Sigmoid colon (tissue), 6 donors: ENCODE measurements at regions not wholly inside any gene's neighbourhood (a gene's known extent, or its start where the extent isn't known, plus 50 kb on each side); places are given as distances from the start of the nearest gene placed in this dataset.

Experiments used
- DNase-seq: peaks from one replicate; pipeline ENCODE4 v3.0.0-alpha.2; 2019
- H3K27ac ChIP-seq, 4 donors: fragments of 200-600 bp; sonication (generic); one replicate each; pipeline ENCODE4 v1.5.1; 2016 to 2019; ENCODE audit warnings: mild to moderate bottlenecking in 1 of 4
- H3K27me3 ChIP-seq, 3 donors: fragments of 200-600 bp; sonication (generic); one replicate each; pipeline ENCODE4 v1.5.1; 2019; ENCODE audit warnings: mild to moderate bottlenecking in 1 of 3
- H3K36me3 ChIP-seq, 4 donors: fragments of 200-600 bp; sonication (generic); one replicate each; pipeline ENCODE4 v1.5.1; 2016 to 2019
- H3K4me1 ChIP-seq, 4 donors: fragments of 200-600 bp; sonication (generic); one replicate each; pipeline ENCODE4 v1.5.1; 2017 to 2019
- H3K4me3 ChIP-seq, 4 donors: fragments of 200-600 bp; sonication (generic); one replicate each; pipeline ENCODE4 v1.5.1; 2017 to 2019; ENCODE audit warnings: mild to moderate bottlenecking in 2 of 4, moderate library complexity in 1 of 4
- H3K9me3 ChIP-seq, 4 donors: fragments of 200-600 bp in 3 of 4; sonication (generic) in 3 of 4; one replicate each; pipeline versions ENCODE4 v1.5.1 to v1.6.1; 2013 to 2019
- EP300 ChIP-seq, 4 donors: sonication (generic); formaldehyde crosslinking; IDR thresholded peaks; one replicate each; pipeline ENCODE4 v1.6.1; 2017; ENCODE audit warnings: antibody characterized with exemption in 4 of 4
- POLR2A ChIP-seq, 2 donors: fragments of 450-650 bp; IDR thresholded peaks; one replicate each; pipeline ENCODE4 v1.6.1; 2016; ENCODE audit warnings: antibody characterized with exemption in 2 of 2, mild to moderate bottlenecking in 2 of 2, moderate library complexity in 2 of 2
- POLR2AphosphoS5 ChIP-seq, 4 donors: sonication (generic); formaldehyde crosslinking; IDR thresholded peaks; one replicate each; pipeline ENCODE4 v1.6.1; 2017; ENCODE audit warnings: antibody characterized with exemption in 4 of 4
- WGBS, 2 donors: extraction: QIAGEN DNeasy Blood & Tissue Kit; methylation state at CpG; one replicate each; pipeline ENCODE4 v1.1.7; 2013; 5-methylcytosine and 5-hydroxymethylcytosine counted together
- intact Hi-C: fragments of 100-400 bp; cut with DNase I; formaldehyde crosslinking; loops from one replicate; pipeline ENCODE4 v1.15.1; 2023
- TF ChIP-seq, protein P1 (sequence below), 4 experiments: fragments of 450-650 bp in 3 of 4; fragments of 200-600 bp in 1 of 4; IDR thresholded peaks; one replicate each; pipeline ENCODE4 v1.5.1; 2016 to 2019; ENCODE audit warnings: antibody characterized with exemption in 4 of 4, mild to moderate bottlenecking in 3 of 4, moderate library complexity in 2 of 4
- donor health status: healthy with polysubstance abuse.
- donor health status: healthy.

DNA sequence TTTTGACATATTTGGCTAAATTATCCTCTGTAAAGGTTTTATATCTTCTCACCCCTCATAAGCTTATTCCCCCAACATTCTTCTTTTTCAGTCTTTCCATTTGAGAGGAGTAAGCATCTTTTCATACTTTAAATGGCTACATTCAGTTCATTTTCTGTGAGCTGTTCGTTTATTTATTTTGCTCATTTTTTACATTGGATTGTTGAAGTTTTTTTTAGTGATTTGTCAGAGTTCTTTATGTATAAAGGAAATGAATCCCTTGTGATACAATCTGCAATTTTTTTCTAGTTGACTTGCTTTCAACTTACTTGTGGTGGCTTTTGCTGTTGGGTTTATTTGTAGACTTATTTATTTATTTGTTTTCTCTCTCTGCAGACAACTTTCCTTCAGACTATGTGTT lies 250.3 kb downstream of the DLEU7 start:
- intact Hi-C loops, result no loop called here
- peaks cover 0 to 16% (median 11%) of the 10 kb centered on the region in 4 donors for H3K4me1 ChIP-seq
- H3K4me3 ChIP-seq, result no peak overlapping the region
- WGBS, 2 donors, result 72 to 89% methylated on average over 1 of the region's 1 CpG
- H3K27ac ChIP-seq, result no peak overlapping the region
- H3K27me3 ChIP-seq, result peaks cover 0 to 6% (median 5%) of the 10 kb centered on the region in 3 donors
- no peak for DNase-seq
- no peak for TF ChIP-seq POLR2A (IDR thresholded peaks at IDR 0.05)
- TF ChIP-seq EP300 (IDR thresholded peaks at IDR 0.05), result no peak
- TF ChIP-seq, protein P1, sequence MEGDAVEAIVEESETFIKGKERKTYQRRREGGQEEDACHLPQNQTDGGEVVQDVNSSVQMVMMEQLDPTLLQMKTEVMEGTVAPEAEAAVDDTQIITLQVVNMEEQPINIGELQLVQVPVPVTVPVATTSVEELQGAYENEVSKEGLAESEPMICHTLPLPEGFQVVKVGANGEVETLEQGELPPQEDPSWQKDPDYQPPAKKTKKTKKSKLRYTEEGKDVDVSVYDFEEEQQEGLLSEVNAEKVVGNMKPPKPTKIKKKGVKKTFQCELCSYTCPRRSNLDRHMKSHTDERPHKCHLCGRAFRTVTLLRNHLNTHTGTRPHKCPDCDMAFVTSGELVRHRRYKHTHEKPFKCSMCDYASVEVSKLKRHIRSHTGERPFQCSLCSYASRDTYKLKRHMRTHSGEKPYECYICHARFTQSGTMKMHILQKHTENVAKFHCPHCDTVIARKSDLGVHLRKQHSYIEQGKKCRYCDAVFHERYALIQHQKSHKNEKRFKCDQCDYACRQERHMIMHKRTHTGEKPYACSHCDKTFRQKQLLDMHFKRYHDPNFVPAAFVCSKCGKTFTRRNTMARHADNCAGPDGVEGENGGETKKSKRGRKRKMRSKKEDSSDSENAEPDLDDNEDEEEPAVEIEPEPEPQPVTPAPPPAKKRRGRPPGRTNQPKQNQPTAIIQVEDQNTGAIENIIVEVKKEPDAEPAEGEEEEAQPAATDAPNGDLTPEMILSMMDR (IDR thresholded peaks at IDR 0.05), result no peak
- no peak for TF ChIP-seq POLR2AphosphoS5 (IDR thresholded peaks at IDR 0.05)
- no peaks in the 10 kb centered on the region for H3K36me3 ChIP-seq
- H3K9me3 ChIP-seq, result no peaks in the 10 kb centered on the region

DNA sequence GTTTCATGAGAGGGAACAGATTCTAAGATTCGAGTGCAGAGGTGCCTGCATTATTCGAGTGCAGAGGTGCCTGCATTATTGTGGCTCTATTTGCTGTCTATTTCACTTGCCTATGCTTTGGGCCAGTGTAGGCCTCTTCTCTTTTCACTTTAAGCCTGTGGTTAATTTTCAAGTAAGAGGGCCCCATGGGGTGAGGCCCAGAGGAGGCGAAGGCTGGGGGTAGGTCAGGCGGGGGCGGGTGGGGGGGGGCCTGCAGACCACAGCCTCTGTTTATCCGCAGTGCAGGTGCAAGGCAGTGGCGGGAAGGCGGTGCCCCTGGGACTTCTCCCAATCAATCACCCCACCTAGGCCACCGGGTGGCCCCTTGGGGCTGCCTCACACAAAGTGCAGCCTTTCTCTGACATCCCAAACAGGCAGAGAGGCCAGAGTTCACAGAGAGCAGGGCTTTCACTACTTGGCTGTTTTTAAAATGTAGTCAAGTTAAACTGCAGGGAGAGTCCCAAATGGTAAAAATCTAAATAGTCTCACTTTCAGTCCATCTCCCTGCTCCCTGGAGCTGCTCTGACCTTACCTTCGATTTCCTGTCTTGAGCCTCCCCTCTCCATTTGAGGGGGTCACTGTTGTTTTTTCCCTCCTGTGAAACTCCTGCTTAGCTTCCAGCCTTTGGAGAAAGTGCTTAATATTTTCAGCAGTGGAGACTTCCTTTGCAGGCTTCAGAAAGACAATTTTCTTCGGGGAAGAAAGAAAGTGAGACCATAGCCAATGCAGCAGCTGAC lies 249.0 kb downstream of the DLEU7 start:
- WGBS, 2 donors, result 48 to 86% methylated on average over 11 of the region's 11 CpGs
- no peak for DNase-seq
- Histone ChIP-seq H3K9me3 (no peaks in the 10 kb centered on the region), H3K4me1 (peaks cover 0 to 9% (median 5%) of the 10 kb centered on the region in 4 donors), H3K4me3 (no peak overlapping the region), H3K27ac (no peak overlapping the region), H3K27me3 (peaks cover 0 to 6% (median 5%) of the 10 kb centered on the region in 3 donors), H3K36me3 (no peaks in the 10 kb centered on the region)
- TF ChIP-seq POLR2A (IDR thresholded peaks at IDR 0.05), result no peak
- intact Hi-C loops, result no loop called here

DNA sequence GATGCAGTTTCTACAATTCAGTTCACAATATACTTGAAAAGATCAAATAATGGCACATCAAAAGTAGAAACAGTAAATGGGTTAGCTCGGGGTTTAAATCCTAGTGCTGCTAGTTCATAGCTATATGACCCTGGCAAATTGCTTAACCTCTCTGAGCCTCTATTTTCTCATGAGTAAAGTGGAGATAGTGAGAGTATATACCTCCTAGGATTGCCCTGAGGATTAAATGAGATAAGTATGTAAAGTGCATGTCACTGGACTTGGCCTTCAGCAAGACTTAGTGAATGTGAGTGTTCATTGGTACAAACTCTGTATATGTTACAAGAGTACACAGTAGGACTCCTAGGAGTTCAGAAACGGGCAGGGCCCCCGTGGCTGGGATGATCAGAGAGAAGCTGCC lies 248.3 kb downstream of the DLEU7 start:
- no peak overlapping the region for H3K27ac ChIP-seq
- H3K9me3 ChIP-seq, result no peaks in the 10 kb centered on the region
- WGBS, 2 donors, result 79 to 91% methylated on average over 3 of the region's 3 CpGs
- H3K36me3 ChIP-seq, result no peaks in the 10 kb centered on the region
- TF ChIP-seq EP300 (IDR thresholded peaks at IDR 0.05) (no peak), POLR2A (IDR thresholded peaks at IDR 0.05) (no peak), POLR2AphosphoS5 (IDR thresholded peaks at IDR 0.05) (no peak)
- TF ChIP-seq, protein P1 (IDR thresholded peaks at IDR 0.05), result no peak
- intact Hi-C loops, result no loop called here
- DNase-seq, result no peak
- H3K4me3 ChIP-seq, result no peak overlapping the region
- H3K27me3 ChIP-seq, result peaks cover 0 to 6% (median 5%) of the 10 kb centered on the region in 3 donors
- H3K4me1 ChIP-seq, result peaks cover 0 to 3% (median under 1%) of the 10 kb centered on the region in 4 donors

DNA sequence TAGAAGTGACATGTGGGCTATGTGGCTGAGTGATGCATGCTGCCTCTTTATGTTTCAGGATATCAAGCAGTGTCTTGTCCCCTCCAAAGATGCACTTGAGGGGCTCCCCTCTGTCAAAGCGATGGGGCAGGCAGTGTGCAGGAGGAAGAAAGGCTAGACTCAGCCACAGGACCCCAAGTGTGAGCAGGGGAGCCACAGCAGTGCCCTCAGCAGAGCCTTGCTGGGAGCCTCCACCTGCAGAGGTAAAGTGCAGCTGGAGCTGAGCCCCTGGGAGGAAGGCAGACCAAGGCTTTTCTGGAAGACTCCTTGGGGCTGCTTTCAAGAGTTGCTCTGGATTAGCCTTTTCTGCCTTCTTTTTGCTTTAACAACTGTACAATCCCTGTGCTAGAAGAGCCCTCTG lies 247.3 kb downstream of the DLEU7 start:
- TF ChIP-seq EP300 (IDR thresholded peaks at IDR 0.05) (no peak), POLR2AphosphoS5 (IDR thresholded peaks at IDR 0.05) (no peak), POLR2A (IDR thresholded peaks at IDR 0.05) (no peak)
- TF ChIP-seq, protein P1 (IDR thresholded peaks at IDR 0.05), result no peak
- 89 to 98% methylated on average over 1 of the region's 1 CpG for WGBS, 2 donors
- Histone ChIP-seq H3K36me3 (no peaks in the 10 kb centered on the region), H3K27me3 (peaks cover 0 to 6% (median 5%) of the 10 kb centered on the region in 3 donors), H3K27ac (no peak overlapping the region), H3K9me3 (no peaks in the 10 kb centered on the region), H3K4me1 (no peaks in the 10 kb centered on the region), H3K4me3 (no peak overlapping the region)
- intact Hi-C loops, result no loop called here
- no peak for DNase-seq

DNA sequence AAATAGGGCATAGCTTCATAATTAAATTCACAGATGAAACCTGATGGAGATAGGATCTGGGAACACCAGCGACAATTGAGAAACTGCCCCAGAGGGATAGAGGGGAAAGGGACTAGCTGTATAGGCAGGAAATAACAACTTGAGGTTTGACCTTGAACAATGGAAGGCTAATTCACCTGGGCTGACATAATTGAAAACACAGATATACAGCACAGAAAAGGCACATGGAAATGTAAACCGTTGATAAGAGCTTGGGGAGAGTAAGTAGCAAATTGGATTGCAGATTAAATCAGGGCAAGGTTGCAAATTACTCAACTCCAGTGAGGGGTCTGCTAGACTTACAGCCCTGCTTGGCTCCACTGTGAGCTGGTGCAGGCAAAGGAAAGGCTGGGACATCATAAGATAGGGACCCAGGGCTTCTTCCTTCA lies 246.7 kb downstream of the DLEU7 start:
- Histone ChIP-seq H3K4me1 (no peaks in the 10 kb centered on the region), H3K27me3 (peaks cover 0 to 6% (median 5%) of the 10 kb centered on the region in 3 donors), H3K36me3 (no peaks in the 10 kb centered on the region), H3K4me3 (no peak overlapping the region), H3K9me3 (no peaks in the 10 kb centered on the region), H3K27ac (no peak overlapping the region)
- WGBS, 2 donors, result 71 to 72% methylated on average over 2 of the region's 2 CpGs
- TF ChIP-seq POLR2AphosphoS5 (IDR thresholded peaks at IDR 0.05) (no peak), POLR2A (IDR thresholded peaks at IDR 0.05) (no peak), EP300 (IDR thresholded peaks at IDR 0.05) (no peak)
- TF ChIP-seq, protein P1 (IDR thresholded peaks at IDR 0.05), result no peak
- DNase-seq, result no peak
- intact Hi-C loops, result no loop called here
